Stimulated activated CD4-positive, alpha-beta T cell treated with anti-CD3 and anti-CD28 coated beads, Interleukin-1b, Interleukin-23, amount 100 ng/mL, for 24 hours (primary cell): ENCODE measurements at regions not wholly inside any gene's neighbourhood (a gene's known extent, or its start where the extent isn't known, plus 50 kb on each side); places are given as distances from the start of the nearest gene placed in this dataset.

Source experiments
- DNase-seq, 4 experiments: peaks; one replicate each; pipeline ENCODE4 v3.0.0-alpha.2; 2020; ENCODE audit warnings: low read depth in 4 of 4, low spot score in 1 of 4

- DNase-seq: no peak
Observed at GRCh38 chr20:62527781-62528180, 52.0 kb upstream of the GATA5 start.

DNA sequence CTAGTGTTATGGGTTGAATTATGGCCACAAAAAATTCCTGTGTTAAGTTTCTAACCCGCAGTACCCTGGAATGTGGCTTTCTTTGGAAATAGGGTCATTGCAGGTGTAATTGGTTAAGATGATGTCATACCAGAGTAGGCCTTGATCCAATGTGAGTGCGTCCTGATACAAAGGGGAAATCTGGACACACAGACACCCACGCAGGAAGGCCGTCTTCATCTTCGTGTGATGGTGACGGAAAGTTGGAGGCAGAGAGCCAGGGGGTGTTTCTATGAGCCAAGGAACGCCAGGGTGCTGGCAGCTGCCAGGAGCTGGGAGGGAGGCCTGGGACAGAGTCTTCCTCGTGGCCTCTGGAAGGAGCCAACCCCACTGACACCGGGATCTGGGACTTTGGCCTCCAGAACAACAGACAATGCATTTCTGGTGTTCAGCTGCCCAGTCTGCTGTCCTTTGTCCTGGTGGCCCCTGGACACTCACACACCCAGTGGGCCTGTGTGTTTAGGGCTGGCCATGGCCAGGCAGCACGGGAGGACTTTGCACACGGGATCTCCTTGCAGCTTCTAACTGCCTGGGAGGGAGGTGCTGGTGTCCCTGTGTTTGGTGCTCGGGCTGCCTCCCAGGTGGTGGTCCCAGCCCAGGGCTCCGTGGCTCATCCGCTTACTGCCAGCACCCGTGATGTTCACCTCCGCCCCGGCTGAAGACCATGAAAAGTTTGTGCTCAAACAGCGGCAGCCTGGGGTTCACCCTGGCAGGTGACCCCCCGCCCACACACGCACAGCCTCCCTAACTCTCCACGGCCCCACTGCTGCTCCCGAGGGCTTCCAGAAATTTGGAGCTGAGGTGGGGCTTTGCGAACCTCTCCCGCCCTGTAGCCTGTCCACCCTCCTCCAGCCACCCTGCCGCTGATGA, 53.4 kb upstream of the GATA5 start:
- no peak for DNase-seq

GRCh38 chr20:62529896-62530642, 54.3 kb upstream of the GATA5 start:
- no peak for DNase-seq

- DNase-seq: no peak
Observed at GRCh38 chr20:62530643-62531032, 54.8 kb upstream of the GATA5 start.

GRCh38 chr20:62531046-62531838, 55.4 kb upstream of the GATA5 start:
- DNase-seq: no peak

GRCh38 chr20:62532921-62533320, 57.1 kb upstream of the GATA5 start:
- no peak for DNase-seq

DNA sequence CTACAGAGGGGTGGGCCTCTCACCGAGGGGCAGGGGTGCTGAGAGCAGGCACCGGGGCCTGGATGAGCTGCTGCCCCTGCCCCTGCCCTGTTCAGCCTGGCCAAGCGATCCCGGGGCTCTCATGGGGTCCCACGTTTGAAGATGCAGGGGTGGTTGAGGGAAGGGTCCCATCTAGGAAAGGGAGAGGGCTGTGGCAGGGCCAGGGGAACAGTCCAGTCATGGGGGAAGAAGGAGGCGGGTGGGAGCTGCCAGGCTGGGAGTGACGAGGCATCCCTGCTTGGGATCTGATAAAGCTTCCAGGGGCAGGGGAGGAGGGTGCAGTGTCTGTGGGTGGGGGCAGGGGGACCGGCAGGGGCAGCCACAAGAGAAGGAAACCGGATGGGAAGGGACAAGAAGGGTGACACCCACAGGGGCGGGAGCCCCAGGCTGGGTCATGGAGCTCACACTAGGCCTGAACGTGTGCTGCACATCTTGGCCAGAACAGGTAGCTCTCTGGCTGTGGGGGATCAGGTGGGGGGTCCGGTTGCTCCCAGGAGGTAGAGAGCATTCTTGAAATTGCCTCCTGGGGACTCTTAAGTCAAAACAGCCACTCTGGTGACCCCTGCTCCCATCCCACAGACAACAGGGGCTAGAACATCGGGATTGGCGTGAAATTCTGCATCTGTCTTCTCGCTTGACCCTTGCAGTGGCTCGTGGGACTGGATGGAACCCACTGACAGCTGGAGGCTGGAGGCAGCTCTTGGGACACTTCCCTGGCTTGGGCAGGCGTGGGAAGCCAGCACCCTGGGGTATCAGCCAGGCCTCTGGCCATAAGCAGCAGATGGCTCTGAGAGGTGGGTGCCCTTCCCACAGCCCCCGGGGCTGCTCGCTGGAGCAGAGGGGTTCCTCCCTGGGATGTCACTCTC, 58.0 kb upstream of the GATA5 start:
- DNase-seq: no peak

GRCh38 chr20:62534526-62535221, 58.9 kb upstream of the GATA5 start:
- DNase-seq: no peak

- DNase-seq: no peak
Observed at GRCh38 chr20:62535282-62535811, 59.6 kb upstream of the GATA5 start.

DNA sequence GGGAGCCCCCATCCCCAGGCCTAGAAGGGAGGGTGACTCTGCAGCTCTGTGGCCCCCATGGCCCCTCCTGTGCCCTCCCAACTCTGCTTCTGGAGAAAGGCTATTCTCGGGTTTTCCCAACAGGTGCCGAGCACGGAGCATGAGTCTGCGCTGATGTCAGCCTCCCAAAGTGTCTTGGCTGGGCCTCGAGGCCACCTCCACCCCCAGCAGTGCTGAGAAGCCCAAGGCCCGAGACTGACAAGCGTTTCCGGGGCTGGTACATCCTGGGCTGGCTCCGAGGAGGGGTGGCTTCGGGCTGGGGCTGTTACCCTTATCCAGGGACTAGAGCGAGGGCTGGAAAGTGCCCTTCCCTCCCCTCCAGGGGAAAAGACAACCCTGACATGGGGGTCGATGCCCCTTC, 60.2 kb upstream of the GATA5 start:
- no peak for DNase-seq

DNA sequence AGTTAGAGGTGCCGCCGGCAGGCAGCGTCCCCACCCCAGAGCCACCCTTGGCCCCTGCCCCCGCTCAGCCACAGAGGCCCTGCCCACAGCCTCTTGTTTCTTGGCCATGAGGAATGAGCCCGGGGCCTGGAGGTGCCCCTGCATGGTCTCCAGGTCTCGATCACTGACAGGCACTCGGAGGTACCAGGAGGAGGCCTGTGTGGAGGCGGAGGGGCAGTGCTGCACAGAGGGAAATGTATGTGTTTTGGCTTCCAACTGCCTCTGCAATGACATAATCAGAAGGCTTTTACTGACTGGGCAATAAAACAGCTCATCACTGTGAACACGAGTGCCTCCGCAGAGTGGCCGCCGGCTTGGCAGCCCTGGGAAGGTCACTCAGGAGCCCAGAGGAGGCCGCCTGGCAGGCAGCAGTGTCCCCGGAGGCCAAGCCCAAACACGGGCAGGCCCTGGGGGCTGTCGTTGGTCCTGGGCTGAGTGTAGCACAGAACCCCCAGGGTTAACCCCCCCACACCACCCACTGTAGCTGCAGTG, 61.1 kb upstream of the GATA5 start:
- no peak for DNase-seq

- DNase-seq: no peak
Observed at GRCh38 chr20:62537649-62538292, 62.0 kb upstream of the GATA5 start.

- DNase-seq: no peak
Observed at GRCh38 chr20:62539198-62540045, 63.6 kb upstream of the GATA5 start.

- no peak for DNase-seq
Observed at GRCh38 chr20:62540504-62540903, 64.7 kb upstream of the GATA5 start.

- DNase-seq: no peak
Observed at GRCh38 chr20:62542862-62543261, 67.1 kb upstream of the GATA5 start.

- no peak for DNase-seq
Observed at GRCh38 chr20:62543470-62544302, 67.9 kb upstream of the GATA5 start.

DNA sequence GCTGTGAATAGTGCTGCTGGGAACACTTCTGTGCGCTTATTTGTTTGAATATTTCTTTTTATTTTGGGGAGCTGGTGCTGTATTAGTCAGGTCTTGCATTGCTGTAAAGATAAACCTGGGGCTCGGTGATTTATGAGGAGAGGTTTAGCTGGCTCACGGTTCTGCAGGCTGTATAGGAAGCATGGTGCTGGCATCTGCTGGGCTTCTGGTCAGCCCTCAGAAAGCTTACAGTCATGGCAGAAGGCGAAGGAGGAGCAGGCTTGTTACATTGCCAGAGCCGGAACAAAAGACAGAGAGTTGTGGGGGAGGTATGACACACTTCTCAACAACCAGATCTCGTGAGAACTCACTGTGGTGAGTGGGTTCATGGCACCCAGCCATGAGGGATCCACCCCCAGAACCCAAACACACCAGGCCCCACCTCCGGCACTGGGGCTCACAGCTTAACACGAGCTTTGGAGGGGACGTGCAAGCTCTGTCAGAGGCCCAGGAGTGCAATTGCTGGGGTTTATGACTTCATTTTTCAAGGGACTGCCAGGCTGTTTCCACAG, 68.8 kb upstream of the GATA5 start:
- no peak for DNase-seq
